HEK293 (cell line): ENCODE measurements at regions not wholly inside any gene's neighbourhood (a gene's known extent, or its start where the extent isn't known, plus 50 kb on each side); places are given as distances from the start of the nearest gene placed in this dataset.

Experiments used
- CTCF ChIA-PET: fragments of 350-600 bp; formaldehyde crosslinking; extraction: SDS; loops from one replicate; lab custom pipeline; 2021; ENCODE audit warnings: antibody characterized with exemption; lab: Yijun Ruan, JAX
- POLR2A ChIA-PET: fragments of 300-600 bp; formaldehyde crosslinking; extraction: SDS; loops from one replicate; lab custom pipeline; 2020; ENCODE audit warnings: antibody characterized with exemption, inconsistent platforms; lab: Yijun Ruan, JAX
- H3K27ac ChIP-seq: fragments of 200-500 bp; sonication (Bioruptor generic); 2 replicates; pipeline ENCODE4 v1.5.1; 2014; ENCODE audit warnings: low read depth, low read length, control low read depth, inconsistent platforms; ENCODE audit errors: extremely low read depth
- H3K36me3 ChIP-seq, 2 experiments: fragments of 200-500 bp in 1 of 2; sonication (Bioruptor generic) in 1 of 2; 1 replicate in 1 of 2; 2 replicates in 1 of 2; pipeline ENCODE4 v1.5.1; 2014 to 2017; ENCODE audit warnings: inconsistent platforms in 2 of 2, low read length in 2 of 2; ENCODE audit not compliant: control insufficient read depth in 2 of 2, insufficient read depth in 1 of 2
- H3K4me1 ChIP-seq: fragments of 200-500 bp; sonication (Bioruptor generic); 2 replicates; pipeline ENCODE4 v1.5.1; 2014; ENCODE audit warnings: mild to moderate bottlenecking, low read length, inconsistent platforms; ENCODE audit not compliant: control insufficient read depth, insufficient read depth
- H3K4me3 ChIP-seq: 2 replicates; pipeline ENCODE4 v1.5.1; 2011; ENCODE audit warnings: low read depth, mild to moderate bottlenecking, control low read depth, low read length, moderate library complexity
- H3K9me3 ChIP-seq: fragments of 200-500 bp; sonication (Bioruptor generic); 2 replicates; pipeline ENCODE4 v1.5.1; 2014; ENCODE audit warnings: low read depth, low read length, inconsistent platforms; ENCODE audit not compliant: control insufficient read depth, insufficient read depth
- BCL11B ChIP-seq: fragments of 450-650 bp; formaldehyde crosslinking; IDR thresholded peaks from 2 replicates; pipeline ENCODE4 v1.5.1; 2016; ENCODE audit warnings: low read depth, missing biosample characterization, missing genetic modification characterization
- EGR2 ChIP-seq: fragments of 450-650 bp; formaldehyde crosslinking; IDR thresholded peaks from 2 replicates; pipeline ENCODE4 v1.5.1; 2016; ENCODE audit warnings: low read depth, missing biosample characterization, missing genetic modification characterization
- KLF1 ChIP-seq: fragments of 450-650 bp; formaldehyde crosslinking; IDR thresholded peaks from 2 replicates; pipeline ENCODE4 v1.5.1; 2016; ENCODE audit warnings: missing biosample characterization, missing genetic modification characterization
- MZF1 ChIP-seq: fragments of 450-650 bp; formaldehyde crosslinking; IDR thresholded peaks from 2 replicates; pipeline ENCODE4 v1.5.1; 2017; ENCODE audit warnings: missing biosample characterization, missing genetic modification characterization, borderline replicate concordance
- OVOL3 ChIP-seq: fragments of 450-650 bp; formaldehyde crosslinking; IDR thresholded peaks from 2 replicates; pipeline ENCODE4 v1.5.1; 2016; ENCODE audit warnings: missing biosample characterization, missing genetic modification characterization
- ZFP3 ChIP-seq: fragments of 450-650 bp; formaldehyde crosslinking; IDR thresholded peaks from 2 replicates; pipeline ENCODE4 v1.5.1; 2016; ENCODE audit warnings: low read depth, missing biosample characterization, missing genetic modification characterization
- ZFP69B ChIP-seq: fragments of 450-650 bp; formaldehyde crosslinking; IDR thresholded peaks from 2 replicates; pipeline ENCODE4 v1.5.1; 2016; ENCODE audit warnings: missing biosample characterization, missing genetic modification characterization
- ZNF133 ChIP-seq: fragments of 450-650 bp; formaldehyde crosslinking; IDR thresholded peaks from 2 replicates; pipeline ENCODE4 v1.5.1; 2016; ENCODE audit warnings: missing biosample characterization, missing genetic modification characterization
- ZNF140 ChIP-seq: fragments of 450-650 bp; formaldehyde crosslinking; IDR thresholded peaks from 2 replicates; pipeline ENCODE4 v1.5.1; 2016; ENCODE audit warnings: missing biosample characterization, missing genetic modification characterization
- ZNF19 ChIP-seq: fragments of 450-650 bp; formaldehyde crosslinking; IDR thresholded peaks from 2 replicates; pipeline ENCODE4; 2016; ENCODE audit warnings: missing biosample characterization, missing genetic modification characterization, low read depth
- ZNF2 ChIP-seq: fragments of 450-650 bp; formaldehyde crosslinking; IDR thresholded peaks from 2 replicates; pipeline ENCODE4 v1.5.1; 2016; ENCODE audit warnings: missing biosample characterization, missing genetic modification characterization
- ZNF211 ChIP-seq: fragments of 450-650 bp; formaldehyde crosslinking; IDR thresholded peaks from 2 replicates; pipeline ENCODE4 v1.5.1; 2016; ENCODE audit warnings: low read depth, missing biosample characterization, missing genetic modification characterization
- ZNF266 ChIP-seq: fragments of 450-650 bp; formaldehyde crosslinking; IDR thresholded peaks from 2 replicates; pipeline ENCODE4 v1.5.1; 2016; ENCODE audit warnings: missing biosample characterization, missing genetic modification characterization, low read depth
- ZNF404 ChIP-seq: fragments of 450-650 bp; formaldehyde crosslinking; IDR thresholded peaks from 2 replicates; pipeline ENCODE4 v1.5.1; 2017; ENCODE audit warnings: missing biosample characterization, missing genetic modification characterization
- ZNF571 ChIP-seq: fragments of 450-650 bp; formaldehyde crosslinking; IDR thresholded peaks from 2 replicates; pipeline ENCODE4 v1.5.0; 2017; ENCODE audit warnings: missing biosample characterization, missing genetic modification characterization
- ZNF623 ChIP-seq: fragments of 450-650 bp; formaldehyde crosslinking; IDR thresholded peaks from 2 replicates; pipeline ENCODE4 v1.5.1; 2016; ENCODE audit warnings: missing biosample characterization, missing genetic modification characterization
- ZNF701 ChIP-seq: fragments of 450-650 bp; formaldehyde crosslinking; IDR thresholded peaks from 2 replicates; pipeline ENCODE4 v1.5.1; 2016; ENCODE audit warnings: missing biosample characterization, missing genetic modification characterization
- ZNF791 ChIP-seq: fragments of 450-650 bp; formaldehyde crosslinking; IDR thresholded peaks from 2 replicates; pipeline ENCODE4 v1.5.1; 2016; ENCODE audit warnings: missing biosample characterization, missing genetic modification characterization
- ZNF843 ChIP-seq: fragments of 450-650 bp; formaldehyde crosslinking; IDR thresholded peaks from 2 replicates; pipeline ENCODE4 v1.5.1; 2016; ENCODE audit warnings: missing biosample characterization, missing genetic modification characterization
- TF ChIP-seq, protein P1 (sequence below): fragments of 450-650 bp; formaldehyde crosslinking; IDR thresholded peaks from 2 replicates; pipeline ENCODE4 v1.5.1; 2017; ENCODE audit warnings: missing biosample characterization, missing genetic modification characterization
- TF ChIP-seq, protein P2 (sequence below): fragments of 450-650 bp; formaldehyde crosslinking; conservative IDR thresholded peaks from 2 replicates; pipeline ENCODE4 v1.5.1; 2016; ENCODE audit warnings: low read depth, missing biosample characterization, missing genetic modification characterization
- TF ChIP-seq, protein P3 (sequence below): fragments of 450-650 bp; formaldehyde crosslinking; IDR thresholded peaks from 2 replicates; pipeline ENCODE4 v1.5.1; 2017; ENCODE audit warnings: missing biosample characterization, missing genetic modification characterization
- TF ChIP-seq, protein P4 (sequence below): fragments of 450-650 bp; formaldehyde crosslinking; IDR thresholded peaks from 2 replicates; pipeline ENCODE4 v1.5.1; 2016; ENCODE audit warnings: missing biosample characterization, missing genetic modification characterization
- TF ChIP-seq, protein P5 (sequence below): fragments of 450-650 bp; formaldehyde crosslinking; IDR thresholded peaks from 2 replicates; pipeline ENCODE4 v1.5.1; 2016; ENCODE audit warnings: missing biosample characterization, missing genetic modification characterization

DNA sequence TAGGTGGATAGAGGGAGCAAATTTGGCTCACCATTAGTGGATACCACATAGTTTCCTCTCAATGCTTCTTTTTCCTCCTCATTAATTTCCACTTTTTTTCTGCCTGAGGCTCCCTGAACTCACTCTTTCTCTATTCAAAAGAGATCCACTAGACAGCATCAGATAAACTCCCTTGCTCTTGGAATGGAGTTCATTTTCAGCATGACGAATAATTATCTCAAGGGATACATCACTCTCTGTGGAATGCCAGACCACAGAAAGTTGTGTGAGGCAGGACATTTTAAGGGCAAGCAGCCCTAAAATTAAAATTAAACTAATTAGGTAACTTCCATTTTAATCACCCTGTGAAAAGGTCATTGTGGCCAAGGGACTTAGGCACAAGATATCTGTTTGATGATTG is 1920.1 kb upstream of the CELF4 start (continued):
- TF ChIP-seq, protein P1, sequence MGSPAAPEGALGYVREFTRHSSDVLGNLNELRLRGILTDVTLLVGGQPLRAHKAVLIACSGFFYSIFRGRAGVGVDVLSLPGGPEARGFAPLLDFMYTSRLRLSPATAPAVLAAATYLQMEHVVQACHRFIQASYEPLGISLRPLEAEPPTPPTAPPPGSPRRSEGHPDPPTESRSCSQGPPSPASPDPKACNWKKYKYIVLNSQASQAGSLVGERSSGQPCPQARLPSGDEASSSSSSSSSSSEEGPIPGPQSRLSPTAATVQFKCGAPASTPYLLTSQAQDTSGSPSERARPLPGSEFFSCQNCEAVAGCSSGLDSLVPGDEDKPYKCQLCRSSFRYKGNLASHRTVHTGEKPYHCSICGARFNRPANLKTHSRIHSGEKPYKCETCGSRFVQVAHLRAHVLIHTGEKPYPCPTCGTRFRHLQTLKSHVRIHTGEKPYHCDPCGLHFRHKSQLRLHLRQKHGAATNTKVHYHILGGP (tag by site-specific recombination) = no peak
- TF ChIP-seq, protein P2, sequence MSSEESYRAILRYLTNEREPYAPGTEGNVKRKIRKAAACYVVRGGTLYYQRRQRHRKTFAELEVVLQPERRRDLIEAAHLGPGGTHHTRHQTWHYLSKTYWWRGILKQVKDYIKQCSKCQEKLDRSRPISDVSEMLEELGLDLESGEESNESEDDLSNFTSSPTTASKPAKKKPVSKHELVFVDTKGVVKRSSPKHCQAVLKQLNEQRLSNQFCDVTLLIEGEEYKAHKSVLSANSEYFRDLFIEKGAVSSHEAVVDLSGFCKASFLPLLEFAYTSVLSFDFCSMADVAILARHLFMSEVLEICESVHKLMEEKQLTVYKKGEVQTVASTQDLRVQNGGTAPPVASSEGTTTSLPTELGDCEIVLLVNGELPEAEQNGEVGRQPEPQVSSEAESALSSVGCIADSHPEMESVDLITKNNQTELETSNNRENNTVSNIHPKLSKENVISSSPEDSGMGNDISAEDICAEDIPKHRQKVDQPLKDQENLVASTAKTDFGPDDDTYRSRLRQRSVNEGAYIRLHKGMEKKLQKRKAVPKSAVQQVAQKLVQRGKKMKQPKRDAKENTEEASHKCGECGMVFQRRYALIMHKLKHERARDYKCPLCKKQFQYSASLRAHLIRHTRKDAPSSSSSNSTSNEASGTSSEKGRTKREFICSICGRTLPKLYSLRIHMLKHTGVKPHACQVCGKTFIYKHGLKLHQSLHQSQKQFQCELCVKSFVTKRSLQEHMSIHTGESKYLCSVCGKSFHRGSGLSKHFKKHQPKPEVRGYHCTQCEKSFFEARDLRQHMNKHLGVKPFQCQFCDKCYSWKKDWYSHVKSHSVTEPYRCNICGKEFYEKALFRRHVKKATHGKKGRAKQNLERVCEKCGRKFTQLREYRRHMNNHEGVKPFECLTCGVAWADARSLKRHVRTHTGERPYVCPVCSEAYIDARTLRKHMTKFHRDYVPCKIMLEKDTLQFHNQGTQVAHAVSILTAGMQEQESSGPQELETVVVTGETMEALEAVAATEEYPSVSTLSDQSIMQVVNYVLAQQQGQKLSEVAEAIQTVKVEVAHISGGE (tag by site-specific recombination) = no peak
- TF ChIP-seq ZNF211 = no peak
- TF ChIP-seq ZFP69B (tag by site-specific recombination) = no peak
- TF ChIP-seq ZNF843 (tag by site-specific recombination) = no peak

DNA sequence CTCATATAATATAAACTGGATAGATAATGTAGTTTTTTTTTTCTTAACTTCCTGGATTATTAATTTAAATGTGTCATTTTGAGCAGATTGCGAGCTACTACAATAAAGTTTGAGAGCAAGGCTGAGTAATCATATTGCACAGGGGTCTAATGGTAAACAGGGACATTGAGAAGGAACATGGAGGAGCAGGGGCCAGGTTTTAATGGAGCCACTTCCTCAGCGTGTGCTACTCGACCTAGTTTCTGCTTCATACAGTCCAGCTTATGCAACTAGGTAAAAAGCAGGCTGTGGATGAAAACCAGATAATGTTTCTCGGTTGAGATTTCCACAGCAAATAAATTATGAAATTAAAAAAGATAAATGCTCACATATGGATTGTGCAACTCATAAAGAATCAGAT is 1915.7 kb upstream of the CELF4 start:
- no peak overlapping the region for H3K27ac ChIP-seq
- TF ChIP-seq ZNF266 = no peak
- no peak for TF ChIP-seq ZFP3 (tag by site-specific recombination)
- no peak for TF ChIP-seq ZNF404 (tag by site-specific recombination)
- TF ChIP-seq, protein P3, sequence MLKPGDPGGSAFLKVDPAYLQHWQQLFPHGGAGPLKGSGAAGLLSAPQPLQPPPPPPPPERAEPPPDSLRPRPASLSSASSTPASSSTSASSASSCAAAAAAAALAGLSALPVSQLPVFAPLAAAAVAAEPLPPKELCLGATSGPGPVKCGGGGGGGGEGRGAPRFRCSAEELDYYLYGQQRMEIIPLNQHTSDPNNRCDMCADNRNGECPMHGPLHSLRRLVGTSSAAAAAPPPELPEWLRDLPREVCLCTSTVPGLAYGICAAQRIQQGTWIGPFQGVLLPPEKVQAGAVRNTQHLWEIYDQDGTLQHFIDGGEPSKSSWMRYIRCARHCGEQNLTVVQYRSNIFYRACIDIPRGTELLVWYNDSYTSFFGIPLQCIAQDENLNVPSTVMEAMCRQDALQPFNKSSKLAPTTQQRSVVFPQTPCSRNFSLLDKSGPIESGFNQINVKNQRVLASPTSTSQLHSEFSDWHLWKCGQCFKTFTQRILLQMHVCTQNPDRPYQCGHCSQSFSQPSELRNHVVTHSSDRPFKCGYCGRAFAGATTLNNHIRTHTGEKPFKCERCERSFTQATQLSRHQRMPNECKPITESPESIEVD (tag by site-specific recombination) = no peak
- no peak for TF ChIP-seq MZF1 (tag by site-specific recombination)
- TF ChIP-seq ZNF571 (tag by site-specific recombination) = no peak
- ChIA-PET POLR2A (no interaction called here), CTCF (no interaction called here)
- H3K9me3 ChIP-seq = no peaks in the 10 kb centered on the region
- no peaks in the 10 kb centered on the region for H3K36me3 ChIP-seq
- H3K4me3 ChIP-seq = no peak overlapping the region
- no peaks in the 10 kb centered on the region for H3K4me1 ChIP-seq

DNA sequence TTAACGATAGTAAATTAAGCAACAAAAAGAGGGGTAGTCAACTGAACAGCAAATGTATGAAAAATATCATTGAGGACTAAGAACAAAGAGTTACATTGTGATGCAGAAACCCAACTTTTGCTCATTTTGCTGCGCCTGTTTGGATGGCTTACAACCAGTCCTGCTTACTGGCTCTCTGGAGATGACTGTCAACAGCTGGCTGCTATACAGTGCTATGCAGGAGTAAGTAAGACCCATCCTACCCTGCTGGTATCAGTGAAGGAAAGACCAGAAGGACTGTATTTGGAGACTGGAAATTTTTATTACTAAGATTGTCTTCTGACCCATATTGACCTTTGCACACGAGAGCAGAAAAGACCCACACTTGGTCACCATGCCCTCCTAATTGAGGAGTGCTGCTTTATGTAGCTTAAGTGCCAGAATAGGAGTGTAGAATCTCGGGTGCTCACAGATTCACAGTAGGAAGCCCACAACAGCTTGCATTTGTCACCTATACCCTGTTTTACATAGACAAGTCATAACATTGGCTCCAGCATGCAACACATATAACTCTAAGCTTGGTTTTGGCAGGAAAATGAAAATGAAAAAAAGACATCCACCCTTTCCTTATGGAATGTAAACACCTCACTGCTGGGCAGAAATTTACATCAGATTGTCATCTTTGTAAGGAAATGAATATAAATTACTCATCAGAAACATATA is 1915.0 kb upstream of the CELF4 start:
- H3K9me3 ChIP-seq = no peaks in the 10 kb centered on the region
- ChIA-PET POLR2A (no interaction called here), CTCF (no interaction called here)
- no peaks in the 10 kb centered on the region for H3K4me1 ChIP-seq
- no peak overlapping the region for H3K27ac ChIP-seq
- no peaks in the 10 kb centered on the region for H3K36me3 ChIP-seq
- H3K4me3 ChIP-seq = no peak overlapping the region
- TF ChIP-seq ZNF2 (tag by site-specific recombination) (no peak), ZNF133 (no peak), EGR2 (tag by site-specific recombination) (no peak), OVOL3 (tag by site-specific recombination) (no peak), ZNF211 (no peak), ZNF791 (tag by site-specific recombination) (no peak), ZNF140 (tag by site-specific recombination) (no peak), ZNF19 (tag by site-specific recombination) (no peak), ZNF701 (tag by site-specific recombination) (no peak), BCL11B (tag by site-specific recombination) (no peak), ZNF623 (no peak), KLF1 (tag by site-specific recombination) (no peak)
- TF ChIP-seq, protein P4, sequence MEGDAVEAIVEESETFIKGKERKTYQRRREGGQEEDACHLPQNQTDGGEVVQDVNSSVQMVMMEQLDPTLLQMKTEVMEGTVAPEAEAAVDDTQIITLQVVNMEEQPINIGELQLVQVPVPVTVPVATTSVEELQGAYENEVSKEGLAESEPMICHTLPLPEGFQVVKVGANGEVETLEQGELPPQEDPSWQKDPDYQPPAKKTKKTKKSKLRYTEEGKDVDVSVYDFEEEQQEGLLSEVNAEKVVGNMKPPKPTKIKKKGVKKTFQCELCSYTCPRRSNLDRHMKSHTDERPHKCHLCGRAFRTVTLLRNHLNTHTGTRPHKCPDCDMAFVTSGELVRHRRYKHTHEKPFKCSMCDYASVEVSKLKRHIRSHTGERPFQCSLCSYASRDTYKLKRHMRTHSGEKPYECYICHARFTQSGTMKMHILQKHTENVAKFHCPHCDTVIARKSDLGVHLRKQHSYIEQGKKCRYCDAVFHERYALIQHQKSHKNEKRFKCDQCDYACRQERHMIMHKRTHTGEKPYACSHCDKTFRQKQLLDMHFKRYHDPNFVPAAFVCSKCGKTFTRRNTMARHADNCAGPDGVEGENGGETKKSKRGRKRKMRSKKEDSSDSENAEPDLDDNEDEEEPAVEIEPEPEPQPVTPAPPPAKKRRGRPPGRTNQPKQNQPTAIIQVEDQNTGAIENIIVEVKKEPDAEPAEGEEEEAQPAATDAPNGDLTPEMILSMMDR (tag by site-specific recombination) = no peak
- TF ChIP-seq, protein P5, sequence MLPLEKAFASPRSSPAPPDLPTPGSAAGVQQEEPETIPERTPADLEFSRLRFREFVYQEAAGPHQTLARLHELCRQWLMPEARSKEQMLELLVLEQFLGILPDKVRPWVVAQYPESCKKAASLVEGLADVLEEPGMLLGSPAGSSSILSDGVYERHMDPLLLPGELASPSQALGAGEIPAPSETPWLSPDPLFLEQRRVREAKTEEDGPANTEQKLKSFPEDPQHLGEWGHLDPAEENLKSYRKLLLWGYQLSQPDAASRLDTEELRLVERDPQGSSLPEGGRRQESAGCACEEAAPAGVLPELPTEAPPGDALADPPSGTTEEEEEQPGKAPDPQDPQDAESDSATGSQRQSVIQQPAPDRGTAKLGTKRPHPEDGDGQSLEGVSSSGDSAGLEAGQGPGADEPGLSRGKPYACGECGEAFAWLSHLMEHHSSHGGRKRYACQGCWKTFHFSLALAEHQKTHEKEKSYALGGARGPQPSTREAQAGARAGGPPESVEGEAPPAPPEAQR (tag by site-specific recombination) = no peak
